ENCODE measurements at regions not wholly inside any gene's neighbourhood (a gene's known extent, or its start where the extent isn't known, plus 50 kb on each side); places are given as distances from the start of the nearest gene placed in this dataset.

GRCh38 chr2:236657215-236657614, 87.6 kb downstream of the ACKR3 start:
- TF ChIP-seq CTCF (IDR thresholded peaks at IDR 0.05) (no peak), TCF12 (IDR thresholded peaks at IDR 0.05) (no peak)
